ENCODE measurements at regions not wholly inside any gene's neighbourhood (a gene's known extent, or its start where the extent isn't known, plus 50 kb on each side); places are given as distances from the start of the nearest gene placed in this dataset.
"Not testable (repeated sequence)": the region's sequence is repeated elsewhere in the genome, so short reads cannot be mapped to it uniquely, and the experiment has no call there.

GRCh38 chr13:47687577-47687976 lies 313.5 kb downstream of the SUCLA2 start:
- no peak for DNase-seq

GRCh38 chr13:47685156-47685555 lies 315.9 kb downstream of the SUCLA2 start:
- DNase-seq, result not testable (repeated sequence)

- no peak for DNase-seq
These were observed 320.3 kb downstream of the SUCLA2 start for GRCh38 chr13:47680748-47681147.

GRCh38 chr13:47679401-47679800 lies 321.7 kb downstream of the SUCLA2 start:
- no peak for DNase-seq

GRCh38 chr13:47678201-47678968 lies 322.7 kb downstream of the SUCLA2 start:
- DNase-seq, result no peak

GRCh38 chr13:47675871-47676270 lies 325.2 kb downstream of the SUCLA2 start:
- DNase-seq, result no peak

GRCh38 chr13:47673009-47673850 lies 327.8 kb downstream of the SUCLA2 start:
- no peak for DNase-seq

GRCh38 chr13:47672245-47673008 lies 328.6 kb downstream of the SUCLA2 start:
- no peak for DNase-seq

- DNase-seq, result no peak
These were observed 329.3 kb downstream of the SUCLA2 start for GRCh38 chr13:47671776-47672175.

- DNase-seq, result no peak
These were observed 336.0 kb downstream of the SUCLA2 start for GRCh38 chr13:47665043-47665442.

GRCh38 chr13:47661076-47661475 lies 340.0 kb downstream of the SUCLA2 start:
- DNase-seq, result no peak

GRCh38 chr13:47656651-47657050 lies 344.4 kb downstream of the SUCLA2 start:
- no peak for DNase-seq

GRCh38 chr13:47650209-47650608 lies 350.9 kb downstream of the SUCLA2 start:
- no peak for DNase-seq

GRCh38 chr13:47647001-47647400 lies 354.1 kb downstream of the SUCLA2 start:
- no peak for DNase-seq

GRCh38 chr13:47646298-47646697 lies 354.8 kb downstream of the SUCLA2 start:
- DNase-seq, result no peak

- DNase-seq, result no peak
These were observed 361.2 kb downstream of the SUCLA2 start for GRCh38 chr13:47639738-47640447.

GRCh38 chr13:47638627-47639026 lies 362.4 kb downstream of the SUCLA2 start:
- no peak for DNase-seq

- DNase-seq, result no peak
These were observed 368.8 kb downstream of the SUCLA2 start for GRCh38 chr13:47632311-47632710.

- DNase-seq, result no peak
These were observed 372.4 kb downstream of the SUCLA2 start for GRCh38 chr13:47628666-47629065.

GRCh38 chr13:47623862-47624261 lies 377.2 kb downstream of the SUCLA2 start:
- DNase-seq, result no peak

GRCh38 chr13:47621931-47622330 lies 379.1 kb downstream of the SUCLA2 start:
- no peak for DNase-seq

GRCh38 chr13:47611664-47612288 lies 389.3 kb downstream of the SUCLA2 start:
- no peak for DNase-seq

Measured in NCI-H1694 treated with DMSO at 0.1 percent for 48 hours (cell line).